Tibial nerve (tissue), 4 donors: ENCODE measurements at regions not wholly inside any gene's neighbourhood (a gene's known extent, or its start where the extent isn't known, plus 50 kb on each side); places are given as distances from the start of the nearest gene placed in this dataset.

Experiments used
- CTCF ChIP-seq, 5 experiments: fragments of 200-600 bp in 3 of 5; fragments of 450-650 bp in 2 of 5; sonication (generic) in 3 of 5; IDR thresholded peaks; one replicate each; pipeline ENCODE4 v1.5.1; 2016 to 2019; ENCODE audit warnings: antibody characterized with exemption in 5 of 5, mild to moderate bottlenecking in 3 of 5, moderate library complexity in 2 of 5
- EP300 ChIP-seq, 2 donors: sonication (generic); formaldehyde crosslinking; IDR thresholded peaks; one replicate each; pipeline ENCODE4 v1.6.1; 2017; ENCODE audit warnings: antibody characterized with exemption in 2 of 2, mild to moderate bottlenecking in 1 of 2
- POLR2A ChIP-seq, 2 donors: fragments of 450-650 bp; IDR thresholded peaks; one replicate each; pipeline ENCODE4 v1.6.1; 2017; ENCODE audit warnings: antibody characterized with exemption in 2 of 2, mild to moderate bottlenecking in 2 of 2, moderate library complexity in 2 of 2

- TF ChIP-seq POLR2A (IDR thresholded peaks at IDR 0.05) (no peak), CTCF (IDR thresholded peaks at IDR 0.05) (no peak), EP300 (IDR thresholded peaks at IDR 0.05) (no peak)
Observed at GRCh38 chr3:73280746-73281145, 219.3 kb downstream of the EBLN2 start.
